CD4-positive, alpha-beta T cell treated with Interleukin-1 beta for 1 hour (primary cell): ENCODE measurements at regions not wholly inside any gene's neighbourhood (a gene's known extent, or its start where the extent isn't known, plus 50 kb on each side); places are given as distances from the start of the nearest gene placed in this dataset.
"Not testable (repeated sequence)": the region's sequence is repeated elsewhere in the genome, so short reads cannot be mapped to it uniquely, and the experiment has no call there.

Source experiments
- DNase-seq, 2 donors: peaks; one replicate each; pipeline ENCODE4 v3.0.0-alpha.2; 2020 to 2022

DNA sequence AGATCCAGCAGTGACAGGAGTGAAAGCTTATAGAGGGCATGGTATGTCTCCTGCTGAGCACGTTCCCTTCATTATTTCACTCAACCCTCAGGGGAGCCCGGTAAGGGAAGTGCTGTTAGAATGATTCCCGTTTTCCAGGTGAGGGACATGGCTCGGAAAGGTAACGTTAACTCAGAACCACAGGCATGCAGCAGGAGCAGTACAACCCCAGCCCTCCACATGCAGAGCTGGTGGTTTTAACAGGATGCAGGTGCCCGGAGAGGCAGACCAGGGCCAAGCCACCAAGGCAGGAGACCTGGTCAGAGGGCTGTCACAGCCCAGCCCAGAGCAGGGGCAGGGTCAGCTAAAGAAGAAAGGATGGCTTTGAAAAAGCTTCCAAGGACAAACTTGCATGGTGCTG, 268.5 kb downstream of the SH3BP4 start:
- DNase-seq = no peak

DNA sequence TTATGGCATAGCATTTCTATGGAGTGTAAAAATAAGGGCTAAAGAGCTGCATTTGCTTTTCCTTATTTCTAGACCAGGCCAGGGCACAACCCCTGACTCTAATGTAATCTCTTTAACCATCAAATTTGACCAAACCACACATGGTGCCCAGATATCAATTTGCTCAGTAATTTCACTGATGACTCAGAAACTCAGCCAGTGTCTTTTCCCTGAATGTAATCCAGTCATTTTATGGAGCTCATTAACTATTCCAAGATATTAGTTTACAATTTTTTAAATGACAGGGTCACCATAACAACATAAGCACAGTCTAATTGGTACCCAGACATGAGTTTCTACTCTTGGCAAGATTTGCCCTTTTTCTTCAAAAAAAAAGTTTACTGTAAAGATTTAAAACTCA, 270.8 kb upstream of the AGAP1 start:
- no peak for DNase-seq

DNA sequence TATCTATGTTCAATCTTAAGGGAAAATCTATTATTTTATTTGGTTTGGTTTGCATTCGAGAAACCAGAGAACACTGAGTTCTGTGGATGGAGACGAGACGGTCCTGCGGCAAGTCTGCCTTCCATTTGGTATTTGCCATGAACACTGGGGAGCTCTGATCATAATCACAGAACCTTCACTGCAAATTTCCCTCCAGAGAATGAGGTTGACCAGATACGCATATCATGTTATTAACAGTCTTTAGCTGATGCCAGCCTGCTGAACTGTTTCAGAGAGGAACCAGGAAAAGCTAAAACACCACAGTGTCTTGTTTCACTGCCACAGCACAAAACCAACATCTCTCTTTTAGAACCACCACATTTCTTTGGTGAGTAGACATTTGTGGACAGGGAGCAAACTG, 269.4 kb upstream of the AGAP1 start:
- DNase-seq = no peak

DNA sequence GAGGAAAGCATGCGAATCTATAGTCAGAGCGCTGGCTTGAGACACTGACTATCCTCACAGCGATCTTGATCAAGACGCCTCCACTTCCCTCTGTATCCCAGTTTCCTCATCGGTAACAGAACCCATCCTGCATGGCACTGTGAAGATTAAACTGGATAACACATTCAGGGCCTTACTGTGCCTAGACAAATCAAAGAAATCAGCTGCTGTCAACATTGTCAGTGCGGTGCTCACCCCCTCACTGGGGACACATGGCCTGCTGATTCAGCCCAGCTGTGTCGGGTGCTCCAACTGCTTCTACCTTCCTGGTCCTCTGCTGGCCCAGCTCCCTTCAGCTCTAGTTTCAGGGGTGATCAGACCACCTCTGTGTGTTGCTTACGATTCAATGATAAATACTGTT, 268.6 kb upstream of the AGAP1 start:
- no peak for DNase-seq

DNA sequence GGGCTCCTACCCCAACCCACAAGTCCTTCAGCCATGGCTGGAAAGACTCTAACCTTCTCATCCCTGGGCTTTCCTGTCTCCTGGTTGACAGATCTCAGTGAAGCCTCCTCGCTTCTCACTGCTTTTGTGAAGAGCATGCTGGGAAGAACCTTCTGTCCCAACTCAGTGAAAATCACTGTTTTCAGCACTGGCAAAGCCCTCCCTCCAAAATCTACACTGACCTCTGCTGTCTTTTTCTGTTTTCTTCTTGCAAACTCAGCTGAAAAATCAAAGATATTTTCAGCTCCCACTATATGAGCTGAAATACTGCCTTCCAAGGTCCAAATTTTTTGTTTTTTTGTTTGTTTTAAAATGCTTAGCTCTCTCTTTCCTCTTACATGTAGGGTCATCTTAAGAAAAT, 266.3 kb upstream of the AGAP1 start:
- no peak for DNase-seq

DNA sequence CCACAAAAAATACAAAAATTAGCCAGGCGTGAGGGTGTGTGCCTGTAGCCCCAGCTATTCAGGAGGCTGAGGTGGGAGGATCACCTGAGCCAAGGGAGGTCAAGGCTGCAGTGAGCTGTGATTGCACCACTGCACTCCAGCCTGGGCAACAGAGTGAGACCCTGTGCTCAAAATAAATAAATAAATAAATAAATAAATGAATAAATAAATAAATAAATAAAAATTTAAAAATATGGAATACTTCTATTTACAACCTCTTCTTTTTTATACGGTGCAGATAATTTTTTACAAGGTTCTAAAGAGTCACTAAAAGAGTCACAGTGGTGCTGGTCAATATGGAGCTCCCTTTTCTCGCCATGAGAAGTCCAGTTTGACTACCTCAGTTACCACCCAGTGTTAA, 265.4 kb upstream of the AGAP1 start:
- DNase-seq = not testable (repeated sequence)

DNA sequence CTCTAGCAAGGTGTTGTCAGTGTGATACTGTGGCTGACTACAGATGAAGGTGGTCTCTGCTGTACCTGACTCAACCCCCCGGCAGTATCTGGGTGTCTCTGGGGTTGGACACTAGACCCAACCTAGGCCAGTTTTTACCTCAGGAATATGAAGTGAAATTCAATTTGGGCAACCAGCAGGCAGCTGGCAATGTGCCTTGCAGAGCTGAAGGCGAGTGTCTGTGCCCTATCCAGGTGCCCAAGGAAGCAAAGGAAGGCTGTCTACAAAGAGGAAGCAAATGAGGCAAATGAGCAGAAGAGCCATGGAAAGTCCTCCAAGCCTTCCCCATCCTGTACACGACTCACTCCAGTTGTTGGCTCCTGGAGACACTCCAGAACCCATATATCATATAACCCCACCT, 264.6 kb upstream of the AGAP1 start:
- DNase-seq = no peak

DNA sequence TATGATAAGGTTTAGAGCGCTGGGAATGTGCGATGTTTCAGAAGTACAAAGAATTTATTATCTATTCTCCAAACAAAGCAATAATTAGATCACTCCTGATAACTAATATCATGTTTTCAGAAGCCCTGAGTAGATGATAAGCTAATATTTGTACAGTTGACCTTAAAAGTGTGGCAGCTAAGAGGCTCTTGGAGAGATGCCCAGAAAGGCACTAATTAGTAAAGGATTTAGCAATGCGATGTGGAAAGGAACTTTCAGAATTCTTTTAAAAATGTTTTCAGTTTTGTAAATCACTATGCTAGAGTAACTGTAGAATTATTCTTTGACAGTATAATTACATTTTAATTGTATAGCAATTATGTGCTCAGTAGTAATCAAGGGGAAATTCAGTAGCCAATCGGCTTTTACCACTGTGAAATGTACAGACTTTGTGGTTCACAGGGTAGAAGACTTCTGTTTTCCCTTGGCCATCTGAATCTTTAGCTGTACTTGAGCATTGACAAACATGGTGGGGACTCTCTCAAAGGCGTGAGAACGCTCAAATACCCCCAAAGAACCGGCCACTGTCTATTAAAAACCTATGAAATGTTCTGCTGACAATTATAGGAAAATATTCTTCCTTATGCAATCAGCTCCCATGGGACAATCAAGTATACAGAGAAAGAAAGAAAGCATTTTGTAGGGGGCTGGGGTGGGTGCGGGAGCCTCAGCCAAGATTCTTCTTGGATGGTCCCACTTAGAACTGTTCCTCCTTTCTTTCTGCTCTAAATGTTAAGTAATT, 262.8 kb upstream of the AGAP1 start:
- no peak for DNase-seq

DNA sequence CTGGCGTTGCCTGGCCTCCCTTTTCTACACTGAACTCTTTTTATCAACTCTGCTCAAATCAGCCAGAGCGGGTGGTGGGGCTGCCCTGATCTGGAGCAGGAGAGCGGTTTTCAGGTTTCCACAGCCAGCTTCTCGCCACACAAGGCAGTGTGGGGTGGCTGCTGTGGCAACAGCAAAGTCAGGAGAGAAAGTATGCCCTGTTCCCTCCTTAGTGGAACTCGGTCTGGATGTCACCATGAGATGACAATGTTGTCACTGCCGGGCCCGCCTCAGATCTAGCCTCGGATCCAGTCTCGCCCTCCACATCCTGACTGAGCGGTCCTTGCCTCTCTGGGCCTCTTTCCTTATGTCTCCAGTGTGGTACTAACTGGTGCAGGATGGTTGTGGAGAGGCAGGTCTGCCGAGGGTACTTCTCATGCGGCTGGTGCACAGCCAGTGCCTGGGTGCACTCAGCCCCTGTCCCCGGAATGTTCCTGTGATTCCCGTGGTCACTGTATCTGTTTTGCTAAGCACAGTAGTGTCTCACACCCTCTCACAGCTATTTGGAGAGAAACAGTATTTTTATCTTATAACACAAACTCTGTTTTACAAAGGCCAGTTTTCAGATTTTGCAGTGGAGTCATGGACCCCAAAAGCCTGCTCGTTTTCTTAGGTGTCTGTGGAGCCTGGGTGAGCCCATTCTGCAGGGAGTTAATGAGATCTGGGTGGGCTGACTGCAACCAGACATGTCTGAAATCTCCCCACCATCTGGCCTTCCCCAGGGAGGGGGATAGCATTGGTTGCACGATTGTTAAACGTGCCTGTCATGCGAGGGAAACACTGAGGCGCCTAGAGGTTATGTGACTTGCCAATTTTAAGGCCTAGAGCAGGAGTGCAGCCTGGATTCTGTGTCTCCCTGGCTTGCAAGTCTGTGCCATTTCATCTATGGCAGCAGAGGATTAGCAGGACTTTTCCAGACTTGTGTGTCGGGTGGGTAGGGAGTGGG, 261.1 kb upstream of the AGAP1 start:
- no peak for DNase-seq

DNA sequence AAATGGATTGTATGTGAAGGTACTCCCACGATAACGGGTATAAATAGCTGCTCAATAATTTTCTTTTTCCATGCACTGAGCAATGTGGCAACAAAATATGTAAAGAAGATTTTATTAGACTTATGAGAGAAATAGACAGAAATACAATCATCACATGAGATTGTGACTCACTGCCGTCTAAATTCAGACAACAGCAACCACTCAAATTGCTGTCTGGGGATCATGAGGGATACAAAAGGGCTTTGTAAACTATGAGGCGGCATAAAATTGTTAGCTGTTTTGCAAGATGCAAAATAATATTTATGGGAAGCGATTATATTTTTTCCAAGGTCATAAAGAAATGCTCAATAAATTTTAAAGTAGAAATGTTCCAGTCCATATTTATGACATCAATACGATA, 259.1 kb upstream of the AGAP1 start:
- no peak for DNase-seq

DNA sequence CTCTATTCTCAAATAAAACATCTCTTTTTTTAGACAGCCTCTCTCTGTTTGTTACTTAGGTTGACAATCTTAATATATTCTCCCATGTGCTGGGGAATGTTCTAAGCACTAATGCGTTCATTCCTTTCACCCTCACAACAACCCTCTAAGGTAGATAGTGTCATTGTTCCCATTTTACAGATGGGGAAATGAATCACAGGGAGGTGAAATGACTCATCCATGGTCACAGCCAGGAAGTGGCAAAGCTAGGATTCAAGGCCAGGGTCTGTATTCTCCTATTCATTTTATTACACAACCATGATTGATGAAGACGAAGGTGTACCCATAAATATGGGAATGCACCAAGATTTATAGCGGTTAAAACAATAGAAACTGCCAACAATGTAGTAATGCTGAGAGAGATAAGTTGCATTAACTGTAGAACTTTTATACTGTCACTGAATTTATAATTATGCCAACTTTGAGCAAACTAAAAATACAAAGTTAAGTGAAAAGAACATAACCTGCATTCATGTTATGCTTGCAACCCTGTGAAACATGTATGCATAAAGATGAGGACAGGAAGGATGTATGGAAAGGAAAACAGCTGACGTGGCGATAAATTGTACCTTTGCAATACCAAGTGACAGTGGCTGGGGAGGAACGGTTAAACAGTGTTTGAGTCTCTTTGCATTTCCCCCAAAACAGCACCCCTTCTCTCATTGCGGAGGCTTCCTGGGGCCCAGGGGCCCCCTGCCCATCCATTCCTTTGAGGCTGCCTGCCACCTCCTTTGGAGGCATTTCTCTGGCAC, 257.7 kb upstream of the AGAP1 start:
- DNase-seq = no peak

DNA sequence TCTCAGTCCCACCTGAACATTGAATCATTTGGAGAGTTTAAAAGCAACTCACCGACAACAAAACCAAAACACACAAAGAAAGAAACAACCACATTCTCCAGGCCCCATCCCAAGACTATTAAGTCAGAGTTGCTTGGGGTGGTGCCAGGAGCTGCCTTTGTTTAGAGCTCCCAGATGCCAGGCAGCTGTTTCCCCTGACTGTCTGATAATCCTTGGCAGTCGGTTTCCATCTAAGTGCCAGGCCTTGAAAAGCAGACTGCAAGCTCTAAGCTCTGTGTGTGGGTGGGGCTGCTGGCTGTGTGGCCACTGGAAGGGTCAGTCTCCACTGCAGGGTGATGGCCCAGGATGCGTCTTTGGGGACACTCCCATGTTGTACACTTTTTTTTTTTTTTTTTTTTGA, 255.3 kb upstream of the AGAP1 start:
- no peak for DNase-seq

DNA sequence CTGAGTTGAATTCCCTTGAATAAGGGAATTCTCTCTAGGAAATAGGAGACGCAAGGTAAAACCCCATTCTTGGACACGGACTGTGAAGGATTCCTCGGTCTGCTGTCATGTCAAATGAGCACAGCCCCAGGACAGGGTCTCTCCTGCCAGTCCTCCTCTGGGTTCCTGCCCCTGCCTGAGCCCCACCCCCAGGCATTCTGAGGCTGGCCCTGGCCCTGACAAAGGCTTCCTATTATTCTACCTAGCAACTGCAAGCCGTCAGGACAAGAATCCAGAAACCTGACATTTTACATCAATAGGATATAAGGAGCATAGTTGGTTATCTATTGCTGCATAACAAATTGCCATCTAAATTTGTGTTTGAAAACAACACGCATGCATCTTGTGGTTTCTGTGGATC, 253.3 kb upstream of the AGAP1 start:
- DNase-seq = no peak

DNA sequence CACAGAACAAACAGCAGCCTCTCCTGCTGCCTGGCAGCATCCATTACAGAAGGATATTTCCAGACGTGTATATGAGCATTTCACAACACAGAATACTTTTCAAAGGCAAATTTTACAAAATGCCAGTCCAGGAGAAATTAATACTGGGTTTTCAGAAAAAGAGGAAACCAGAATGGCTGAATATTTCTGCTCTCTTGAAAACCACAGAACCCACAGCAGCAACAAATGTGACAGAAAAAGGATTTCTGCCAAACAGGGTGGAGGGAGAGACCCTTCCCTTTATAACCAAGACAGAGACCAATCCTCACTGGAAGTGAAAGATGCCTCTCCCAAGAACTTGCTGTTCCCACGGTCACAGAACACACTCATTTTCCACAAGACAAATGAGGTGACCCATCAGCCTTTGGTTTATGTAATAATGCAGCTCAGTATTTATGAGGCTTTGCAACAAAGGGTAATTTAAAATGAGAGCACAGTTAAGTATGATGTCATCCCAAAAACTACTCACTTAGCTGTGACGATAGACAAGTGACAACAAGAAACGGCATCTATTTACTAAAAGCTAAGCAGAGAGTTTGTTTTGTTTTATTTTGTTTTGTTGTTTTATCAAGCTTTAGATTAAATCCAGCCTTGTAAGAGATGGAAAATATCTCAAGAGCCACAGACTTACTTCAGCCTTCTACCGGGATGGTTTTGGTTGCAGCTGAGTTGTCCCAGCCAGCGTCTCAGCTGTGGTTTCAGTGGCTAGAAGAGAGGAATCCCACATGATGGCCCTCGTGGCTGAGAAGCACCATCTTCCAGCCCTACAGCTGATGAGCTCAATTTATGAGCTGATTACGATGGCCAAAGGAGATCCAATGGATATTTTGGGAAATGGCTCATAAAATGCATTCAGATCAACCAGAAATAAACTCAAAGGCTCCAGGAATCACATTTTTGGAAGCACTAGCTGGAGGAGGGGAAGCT, 249.3 kb upstream of the AGAP1 start:
- DNase-seq = no peak

DNA sequence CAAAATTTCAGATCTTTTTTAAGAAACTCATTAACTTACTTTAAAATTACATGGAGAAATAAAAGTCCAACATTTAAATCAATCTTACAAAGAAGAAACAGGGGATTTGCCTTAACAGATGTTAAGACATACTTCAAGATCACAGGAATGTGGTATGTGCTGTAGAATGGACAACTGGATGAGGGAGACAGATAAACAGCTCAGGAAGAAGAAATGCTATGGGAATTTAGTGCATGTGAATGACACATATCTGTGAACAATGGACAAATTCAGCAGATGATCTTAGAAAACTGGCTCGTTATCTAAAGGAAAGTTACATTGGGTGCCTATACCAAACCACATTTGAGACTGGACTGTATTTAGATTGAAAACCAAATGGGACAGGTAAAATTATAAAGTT, 246.8 kb upstream of the AGAP1 start:
- DNase-seq = no peak

DNA sequence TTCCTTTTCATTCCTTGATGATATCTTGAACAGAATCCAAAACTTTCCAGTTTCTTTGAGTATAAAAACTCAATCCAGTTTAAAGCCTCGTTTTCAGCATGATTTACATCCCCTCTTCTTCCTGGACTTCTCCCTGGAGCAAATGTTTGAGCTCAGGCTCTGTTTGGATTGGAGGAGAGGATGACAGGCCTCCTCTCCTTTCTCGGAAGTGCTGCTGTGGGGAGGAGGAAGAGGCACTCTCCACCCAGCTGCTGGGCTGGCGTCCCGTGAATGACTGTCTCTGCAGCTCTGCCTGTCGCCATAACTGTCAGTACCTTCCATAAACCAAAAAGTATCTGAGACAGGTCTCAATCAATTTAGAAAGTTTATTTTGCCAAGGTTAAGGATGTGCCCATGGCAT, 238.2 kb upstream of the AGAP1 start:
- no peak for DNase-seq

DNA sequence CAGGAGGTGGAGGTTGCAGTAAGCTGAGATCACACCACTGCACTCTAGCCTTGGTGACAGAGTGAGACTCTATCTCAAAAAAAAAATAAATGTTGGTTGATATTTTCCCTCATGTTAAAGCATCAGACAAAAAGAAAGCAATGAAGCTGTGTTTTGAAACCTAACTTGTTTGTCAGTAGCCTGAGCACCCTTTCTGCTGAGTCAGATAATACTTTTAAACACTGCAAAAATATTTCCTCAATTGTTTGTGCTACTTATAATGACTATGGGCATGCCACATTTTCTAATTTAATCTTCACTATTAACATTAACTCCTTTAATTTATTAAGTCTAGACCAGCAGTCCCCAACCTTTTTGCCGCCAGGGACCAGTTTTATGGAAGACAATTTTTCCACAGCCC, 236.3 kb upstream of the AGAP1 start:
- DNase-seq = no peak

DNA sequence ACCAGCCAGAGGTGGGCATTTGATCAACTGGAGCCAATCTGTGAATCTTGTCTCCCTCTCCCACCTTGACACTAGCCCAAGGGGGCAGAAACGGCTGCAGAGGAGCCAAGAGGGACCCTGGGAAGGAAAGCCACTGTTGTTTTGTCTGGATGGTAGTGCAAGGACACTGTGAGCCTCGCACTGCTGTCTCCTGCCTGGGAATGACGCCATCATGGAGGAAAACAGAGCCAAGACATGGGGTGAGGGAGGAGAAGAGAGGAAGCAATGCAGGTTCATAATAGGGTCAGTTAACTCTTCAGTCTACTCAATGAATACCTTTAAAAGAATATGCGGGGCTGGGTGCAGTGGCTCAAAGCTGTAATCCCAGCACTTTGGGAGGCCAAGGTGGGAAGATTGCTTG, 231.1 kb upstream of the AGAP1 start:
- DNase-seq = no peak

DNA sequence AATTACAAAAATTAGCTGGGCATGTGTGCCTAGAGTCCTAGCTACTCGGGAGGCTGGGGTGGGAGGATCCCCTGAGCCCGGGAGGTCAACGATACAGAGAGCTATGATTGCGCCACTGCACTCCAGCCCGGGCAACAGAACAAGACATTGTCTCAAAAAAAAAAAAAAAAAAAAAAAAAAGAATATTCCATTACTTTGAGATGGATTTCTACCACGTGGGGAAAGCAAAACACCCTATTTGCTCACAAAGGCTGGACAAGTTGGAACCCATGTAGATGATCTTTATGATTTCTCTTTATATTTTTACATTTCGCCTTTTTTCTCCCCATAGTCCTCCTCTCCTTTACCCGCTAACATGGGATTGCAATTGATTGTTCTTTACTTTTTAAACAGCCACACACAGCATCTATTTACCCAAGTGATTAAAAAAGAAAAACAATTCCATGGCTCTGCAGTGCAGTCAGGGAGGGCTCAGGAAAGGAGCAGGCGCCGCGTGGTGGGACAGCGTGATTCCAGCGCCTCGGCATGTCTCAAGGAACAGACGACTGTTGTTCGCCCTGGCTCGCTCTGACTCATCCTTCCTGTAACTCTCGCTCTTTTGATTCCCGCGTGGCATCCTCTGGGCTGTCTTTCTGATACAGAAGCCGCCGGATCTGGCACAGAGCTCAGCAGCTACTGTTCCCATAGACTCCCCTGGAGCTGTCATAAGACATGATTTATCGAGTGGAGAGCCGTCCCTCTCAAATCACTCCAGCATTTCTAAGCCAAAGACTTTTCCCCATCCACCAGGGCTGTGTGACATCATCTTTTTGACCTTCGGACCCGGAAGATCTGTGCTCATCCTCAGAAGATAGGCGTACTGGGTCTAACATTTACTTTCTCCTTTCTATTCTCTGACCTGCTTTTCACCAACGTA, 230.4 kb upstream of the AGAP1 start:
- no peak for DNase-seq

DNA sequence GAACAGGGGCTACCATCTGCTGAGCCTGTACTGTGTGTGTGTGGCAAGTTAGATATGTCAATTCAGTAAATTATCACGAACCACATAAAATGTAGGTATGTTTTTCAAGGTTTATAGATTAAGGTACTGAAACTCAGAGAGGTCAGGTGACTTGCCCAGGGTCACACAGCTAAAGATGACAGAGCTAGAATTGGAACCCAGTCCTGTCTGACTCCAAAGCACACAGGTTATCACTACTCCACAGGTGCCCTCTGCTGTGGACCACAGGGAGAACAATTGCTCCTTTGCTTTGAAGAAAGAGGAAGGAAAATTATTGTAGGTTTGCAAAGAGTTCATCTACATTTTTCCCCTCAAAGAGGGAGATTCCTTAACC, 229.7 kb upstream of the AGAP1 start:
- no peak for DNase-seq

DNA sequence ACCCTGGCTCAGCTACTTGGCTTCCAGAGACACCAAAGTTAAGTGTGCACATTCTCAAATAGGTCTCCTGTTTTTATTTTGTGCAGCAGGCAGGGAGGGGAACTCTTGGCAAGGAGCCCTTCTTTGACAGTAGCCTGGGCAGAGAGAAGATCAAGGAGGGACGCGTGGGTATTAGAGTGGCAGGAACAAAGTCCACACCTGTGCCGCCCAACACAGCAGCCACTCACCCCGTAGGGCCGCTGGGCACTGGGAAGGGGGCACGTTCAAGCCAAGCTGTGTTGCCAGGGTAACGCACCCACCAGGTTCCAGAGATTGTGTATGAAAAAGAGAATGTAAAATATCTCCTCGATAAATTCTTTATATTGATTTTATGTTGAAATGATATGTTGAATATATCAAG, 229.3 kb upstream of the AGAP1 start:
- no peak for DNase-seq
